H1 (cell line): ENCODE measurements at regions not wholly inside any gene's neighbourhood (a gene's known extent, or its start where the extent isn't known, plus 50 kb on each side); places are given as distances from the start of the nearest gene placed in this dataset.

ENCODE experiments used
- CTCF ChIA-PET: fragments of 300-600 bp; sonication (Branson Sonifier 250); formaldehyde crosslinking; loops from one replicate; lab custom pipeline; 2021; ENCODE audit not compliant: partially characterized antibody; lab: Charles Lee
- POLR2A ChIA-PET: fragments of 300-600 bp; sonication (Branson Sonifier 250); formaldehyde crosslinking; loops from one replicate; lab custom pipeline; 2021; ENCODE audit warnings: inconsistent platforms; ENCODE audit not compliant: partially characterized antibody; lab: Charles Lee
- DNase-seq, 2 experiments: peaks; one replicate each; pipeline versions ENCODE4 v3.0.0 to v3.0.0-alpha.2; 2010 to 2022; ENCODE audit warnings: low spot score in 2 of 2, low read depth in 1 of 2, mixed read lengths in 1 of 2
- FAIRE-seq: peaks from 2 replicates; lab custom pipeline; 2011; peaks lifted over from hg19 to GRCh38; lab: Jason Lieb, UNC
- H2AFZ ChIP-seq: 2 replicates; pipeline ENCODE4 v1.8.1; 2012; ENCODE audit warnings: low read length, inconsistent platforms
- H2AK5ac ChIP-seq: 2 replicates; pipeline ENCODE4 v1.6.1; 2013; ENCODE audit warnings: low read depth, low read length
- H2BK120ac ChIP-seq: replicated peaks from 2 replicates; pipeline ENCODE3; 2013; ENCODE audit warnings: low read depth, low read length, inconsistent platforms
- H2BK12ac ChIP-seq: 2 replicates; pipeline ENCODE4 v1.6.1; 2013; ENCODE audit warnings: low read depth, low read length
- H2BK15ac ChIP-seq: 2 replicates; pipeline ENCODE4 v1.6.1; 2013; ENCODE audit warnings: low read length
- H2BK20ac ChIP-seq: 2 replicates; pipeline ENCODE4 v1.6.1; 2013; ENCODE audit warnings: low read length
- H2BK5ac ChIP-seq: 2 replicates; pipeline ENCODE4 v1.6.1; 2013; ENCODE audit warnings: low read depth, low read length
- H3K14ac ChIP-seq: 2 replicates; pipeline ENCODE4 v1.6.1; 2013; ENCODE audit warnings: inconsistent platforms; ENCODE audit not compliant: insufficient read length
- H3K18ac ChIP-seq: 2 replicates; pipeline ENCODE4 v1.6.1; 2013; ENCODE audit warnings: low read length; ENCODE audit errors: extremely low read depth
- H3K23ac ChIP-seq: 2 replicates; pipeline ENCODE4 v1.6.1; 2013; ENCODE audit warnings: inconsistent platforms; ENCODE audit not compliant: insufficient read length
- H3K23me2 ChIP-seq: 2 replicates; pipeline ENCODE4 v1.6.1; 2013; ENCODE audit warnings: low read depth, low read length
- H3K27ac ChIP-seq: 2 replicates; pipeline ENCODE4 v1.6.1; 2011; ENCODE audit warnings: low read depth, low read length, inconsistent platforms
- H3K27me3 ChIP-seq, 4 experiments: replicated peaks in 1 of 4; 1 replicate in 1 of 4; 2 replicates in 3 of 4; pipeline versions ENCODE4 v1.6.1 to v1.8.1; 2011 to 2013; ENCODE audit warnings: low read length in 3 of 4, mild to moderate bottlenecking in 3 of 4, inconsistent platforms in 2 of 4, mixed read lengths in 2 of 4, moderate library complexity in 1 of 4; ENCODE audit not compliant: control insufficient read depth in 3 of 4, insufficient read depth in 3 of 4; ENCODE audit errors: extremely low read depth in 1 of 4
- H3K36me3 ChIP-seq, 4 experiments: 2 replicates each; pipeline versions ENCODE4 v1.6.1 to v1.8.1; 2011 to 2013; ENCODE audit warnings: mild to moderate bottlenecking in 4 of 4, low read length in 3 of 4, moderate library complexity in 2 of 4, control low read depth in 1 of 4, inconsistent platforms in 1 of 4; ENCODE audit not compliant: insufficient read depth in 4 of 4, control insufficient read depth in 2 of 4
- H3K4ac ChIP-seq: replicated peaks from 2 replicates; pipeline ENCODE3; 2013; ENCODE audit warnings: low read length, low read depth, mixed read lengths, inconsistent platforms; ENCODE audit not compliant: insufficient read length
- H3K4me1 ChIP-seq, 4 experiments: replicated peaks in 1 of 4; 1 replicate in 1 of 4; 2 replicates in 3 of 4; pipeline versions ENCODE4 v1.6.1 to v1.8.1; 2011 to 2013; ENCODE audit warnings: low read length in 3 of 4, inconsistent platforms in 2 of 4, mixed read lengths in 1 of 4; ENCODE audit not compliant: insufficient read depth in 4 of 4, control insufficient read depth in 3 of 4
- H3K4me2 ChIP-seq, 2 experiments: 2 replicates each; pipeline versions ENCODE4 v1.6.1 to v1.8.1; 2011 to 2013; ENCODE audit warnings: low read depth in 2 of 2, low read length in 2 of 2, control low read depth in 1 of 2, inconsistent platforms in 1 of 2, mild to moderate bottlenecking in 1 of 2; ENCODE audit not compliant: insufficient read depth in 1 of 2
- H3K4me3 ChIP-seq, 4 experiments: fragments of 200-600, 300-600 bp in 1 of 4; sonication (generic), shearing (Covaris generic), sonication (Bioruptor Twin) in 1 of 4; 2 replicates each; pipeline versions ENCODE4 v1.5.1 to v1.8.1; 2011 to 2016; ENCODE audit warnings: low read length in 4 of 4, low read depth in 3 of 4, control low read depth in 2 of 4, inconsistent platforms in 2 of 4, mild to moderate bottlenecking in 2 of 4, mixed read lengths in 1 of 4, moderate library complexity in 1 of 4; ENCODE audit not compliant: insufficient read depth in 2 of 4; ENCODE audit errors: extremely low read depth in 1 of 4
- H3K56ac ChIP-seq: replicated peaks from 2 replicates; pipeline ENCODE3; 2013; ENCODE audit warnings: low read depth, mild to moderate bottlenecking, mixed read lengths, low read length, inconsistent platforms; ENCODE audit not compliant: insufficient read length
- H3K79me1 ChIP-seq: 2 replicates; pipeline ENCODE4 v1.6.1; 2013; ENCODE audit warnings: low read depth, low read length, control low read depth
- H3K79me2 ChIP-seq, 2 experiments: 2 replicates each; pipeline versions ENCODE4 v1.6.1 to v1.8.1; 2012 to 2013; ENCODE audit warnings: low read length in 2 of 2, mild to moderate bottlenecking in 2 of 2, inconsistent platforms in 1 of 2; ENCODE audit not compliant: insufficient read depth in 2 of 2, control insufficient read depth in 1 of 2
- H3K9ac ChIP-seq, 4 experiments: replicated peaks in 1 of 4; 1 replicate in 1 of 4; 2 replicates in 3 of 4; pipeline versions ENCODE4 v1.6.1 to v1.8.1; 2011 to 2013; ENCODE audit warnings: low read depth in 3 of 4, low read length in 3 of 4, control low read depth in 2 of 4, mild to moderate bottlenecking in 2 of 4, moderate library complexity in 2 of 4, inconsistent platforms in 1 of 4; ENCODE audit errors: extremely low read depth in 1 of 4
- H3K9me3 ChIP-seq, 2 experiments: 2 replicates each; pipeline versions ENCODE4 v1.6.1 to v1.8.1; 2012 to 2013; ENCODE audit warnings: mild to moderate bottlenecking in 2 of 2, moderate library complexity in 2 of 2, control low read depth in 1 of 2, inconsistent platforms in 1 of 2, low read depth in 1 of 2, low read length in 1 of 2, mixed read lengths in 1 of 2; ENCODE audit not compliant: insufficient read depth in 2 of 2
- H4K20me1 ChIP-seq, 2 experiments: replicated peaks in 1 of 2; 2 replicates each; pipeline versions ENCODE3 to v1.8.1; 2011 to 2013; ENCODE audit warnings: inconsistent platforms in 2 of 2, low read length in 2 of 2, mild to moderate bottlenecking in 1 of 2; ENCODE audit not compliant: insufficient read depth in 2 of 2, control insufficient read depth in 1 of 2
- H4K5ac ChIP-seq: 2 replicates; pipeline ENCODE4 v1.6.1; 2013; ENCODE audit warnings: low read length, low read depth, mixed read lengths, inconsistent platforms; ENCODE audit not compliant: insufficient read length
- H4K8ac ChIP-seq: 2 replicates; pipeline ENCODE4 v1.8.0; 2013; ENCODE audit warnings: mild to moderate bottlenecking, moderate library complexity, low read length, inconsistent platforms; ENCODE audit not compliant: insufficient read depth; ENCODE audit errors: extremely low read depth
- H4K91ac ChIP-seq: replicated peaks from 2 replicates; pipeline ENCODE3; 2013; ENCODE audit warnings: low read length, mixed read lengths, inconsistent platforms; ENCODE audit not compliant: insufficient read length
- EGR1 ChIP-seq: IDR thresholded peaks from 2 replicates; pipeline ENCODE4 v1.6.1; 2011; ENCODE audit warnings: low read depth, low read length, borderline replicate concordance
- TEAD4 ChIP-seq: IDR thresholded peaks from 2 replicates; pipeline ENCODE4 v1.6.1; 2012; ENCODE audit warnings: low read depth, low read length, inconsistent platforms, mixed read lengths
- WGBS, 2 experiments: shearing (Covaris generic) in 1 of 2; methylation state at CpG; one replicate each; pipeline versions ENCODE4 v1.1.6 to v1.1.7; 2013 to 2015; ENCODE audit warnings: low lambda C conversion rate in 2 of 2, mixed read lengths in 2 of 2, inconsistent platforms in 1 of 2, low coverage in 1 of 2, missing lambda C conversion rate in 1 of 2; ENCODE audit not compliant: insufficient replicate concordance in 2 of 2, insufficient coverage in 1 of 2, insufficient read length in 1 of 2; ENCODE audit errors: extremely low coverage in 1 of 2, missing lambda C conversion rate in 1 of 2; 5-methylcytosine and 5-hydroxymethylcytosine counted together

DNA sequence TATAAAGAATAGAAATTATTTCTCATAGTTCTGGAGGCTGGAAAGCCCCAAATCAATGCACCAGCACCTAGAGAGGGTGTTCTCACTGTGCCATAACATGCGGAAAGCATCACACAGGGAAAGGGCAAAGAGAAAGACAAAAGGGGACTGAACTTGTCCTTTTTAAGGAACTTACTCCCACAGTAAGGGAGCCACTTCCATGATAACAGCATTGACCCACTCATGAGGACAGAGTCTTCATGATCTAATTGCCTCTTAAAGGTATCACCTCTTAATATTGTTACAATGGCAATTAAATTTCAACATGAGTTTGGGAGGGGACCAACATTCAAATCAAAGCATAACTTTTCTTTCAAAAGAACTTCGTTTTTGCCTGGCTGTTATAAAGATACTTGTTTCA, 582.2 kb upstream of the ARID1B start:
- Histone ChIP-seq H3K79me1 (no peaks in the 10 kb centered on the region), H3K79me2 (no peaks in the 10 kb centered on the region), H3K56ac (no peak overlapping the region), H3K23me2 (no peaks in the 10 kb centered on the region; the same call in 1 of the 2 replicates), H4K8ac (no peak overlapping the region), H3K4me1 (no peaks in the 10 kb centered on the region), H4K20me1 (no peaks in the 10 kb centered on the region), H4K5ac (no peak overlapping the region), H2BK120ac (no peak overlapping the region), H3K4me3 (no peak overlapping the region), H2BK15ac (no peak overlapping the region), H2BK20ac (no peak overlapping the region), H3K4ac (no peak overlapping the region), H2AFZ (no peak overlapping the region), H3K27ac (no peak overlapping the region), H3K23ac (no peak overlapping the region), H3K27me3 (no peaks in the 10 kb centered on the region), H2BK12ac (no peak overlapping the region), H3K18ac (no peak overlapping the region), H3K36me3 (no peaks in the 10 kb centered on the region), H2AK5ac (no peak overlapping the region), H4K91ac (no peak overlapping the region), H2BK5ac (no peak overlapping the region), H3K9me3 (no peaks in the 10 kb centered on the region), H3K14ac (no peak overlapping the region), H3K4me2 (no peak overlapping the region), H3K9ac (no peak overlapping the region)
- 93% methylated on average over 2 of the region's 2 CpGs; no CpG with 5 or more reads in 1 of the 2 experiments for WGBS, 2 experiments
- DNase-seq (no peak), FAIRE-seq (no peak)
- CTCF ChIA-PET = no interaction called here
- TF ChIP-seq EGR1 (no peak), TEAD4 (no peak)
- POLR2A ChIA-PET = no interaction called here
